Loucy (cell line): ENCODE measurements at regions not wholly inside any gene's neighbourhood (a gene's known extent, or its start where the extent isn't known, plus 50 kb on each side); places are given as distances from the start of the nearest gene placed in this dataset.
"Not testable (repeated sequence)": the region's sequence is repeated elsewhere in the genome, so short reads cannot be mapped to it uniquely, and the experiment has no call there.

Experiments
- EZH2phosphoT487 ChIP-seq: fragments of 200-600 bp; IDR thresholded peaks from 2 replicates; pipeline ENCODE4 v1.6.1; 2018; ENCODE audit warnings: antibody characterized with exemption, mild to moderate bottlenecking, moderate library complexity, borderline replicate concordance
- TF ChIP-seq, protein P1 (sequence below): fragments of 200-600 bp; sonication (generic); conservative IDR thresholded peaks from 2 replicates; pipeline ENCODE4 v1.5.1; 2014; ENCODE audit warnings: mild to moderate bottlenecking, antibody characterized with exemption, low read length

- TF ChIP-seq, protein P1, sequence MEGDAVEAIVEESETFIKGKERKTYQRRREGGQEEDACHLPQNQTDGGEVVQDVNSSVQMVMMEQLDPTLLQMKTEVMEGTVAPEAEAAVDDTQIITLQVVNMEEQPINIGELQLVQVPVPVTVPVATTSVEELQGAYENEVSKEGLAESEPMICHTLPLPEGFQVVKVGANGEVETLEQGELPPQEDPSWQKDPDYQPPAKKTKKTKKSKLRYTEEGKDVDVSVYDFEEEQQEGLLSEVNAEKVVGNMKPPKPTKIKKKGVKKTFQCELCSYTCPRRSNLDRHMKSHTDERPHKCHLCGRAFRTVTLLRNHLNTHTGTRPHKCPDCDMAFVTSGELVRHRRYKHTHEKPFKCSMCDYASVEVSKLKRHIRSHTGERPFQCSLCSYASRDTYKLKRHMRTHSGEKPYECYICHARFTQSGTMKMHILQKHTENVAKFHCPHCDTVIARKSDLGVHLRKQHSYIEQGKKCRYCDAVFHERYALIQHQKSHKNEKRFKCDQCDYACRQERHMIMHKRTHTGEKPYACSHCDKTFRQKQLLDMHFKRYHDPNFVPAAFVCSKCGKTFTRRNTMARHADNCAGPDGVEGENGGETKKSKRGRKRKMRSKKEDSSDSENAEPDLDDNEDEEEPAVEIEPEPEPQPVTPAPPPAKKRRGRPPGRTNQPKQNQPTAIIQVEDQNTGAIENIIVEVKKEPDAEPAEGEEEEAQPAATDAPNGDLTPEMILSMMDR = not testable (repeated sequence)
- TF ChIP-seq EZH2phosphoT487 = not testable (repeated sequence)
Measured at GRCh38 chr1:190678-191077, 260.8 kb downstream of the OR4F29 start.
